K562 (cell line): ENCODE measurements at regions not wholly inside any gene's neighbourhood (a gene's known extent, or its start where the extent isn't known, plus 50 kb on each side); places are given as distances from the start of the nearest gene placed in this dataset.
A peak's percentile ranks its signal among the peaks of the same experiment; 100 is the strongest.

Experiments
- ATAC-seq: fragments of 200-7000 bp; cut with Tn5 transposase; 3 replicates; pipeline ENCODE4 v1.9.1; 2020; ENCODE audit warnings: moderate library complexity
- BruUV-seq: library from RNA; stranded (reverse); fragments of 400-500 nt; replicated peaks from 2 replicates; lab custom pipeline; 2021; lab: Mats Ljungman, UMichigan
- CTCF ChIA-PET: fragments of 300-600 bp; formaldehyde crosslinking; extraction: SDS; loops from one replicate; lab custom pipeline; 2021; ENCODE audit warnings: low intra/inter-chr PET ratio; lab: Yijun Ruan, JAX
- POLR2A ChIA-PET: fragments of 300-600, 350-650 bp; sonication (Branson Sonifier 250); formaldehyde crosslinking; extraction: SDS; loops from one replicate; lab custom pipeline; 2021; ENCODE audit warnings: antibody characterized with exemption, inconsistent platforms; lab: Yijun Ruan, JAX
- DNase-seq, 4 experiments: peaks; one replicate each; pipeline versions ENCODE4 v3.0.0 to v3.0.0-alpha.2; 2011 to 2018; ENCODE audit warnings: low spot score in 3 of 4, mixed read lengths in 3 of 4; ENCODE audit errors: extremely low read depth in 1 of 4
- FAIRE-seq: peaks from 2 replicates; lab custom pipeline; 2011; peaks lifted over from hg19 to GRCh38; lab: Jason Lieb, UNC
- H2AFZ ChIP-seq: 2 replicates; pipeline ENCODE4 v1.6.0; 2011; ENCODE audit warnings: low read depth, low read length, control low read depth, inconsistent platforms
- H3K27ac ChIP-seq: fragments of 200-600 bp; 3 replicates; pipeline ENCODE4 v1.8.0; 2011; ENCODE audit warnings: low read depth, mild to moderate bottlenecking, control low read depth, inconsistent platforms, low read length, moderate library complexity, mixed read lengths; ENCODE audit errors: extremely low read depth
- H3K27me3 ChIP-seq, 2 experiments: fragments of 300-600 bp in 1 of 2; 2 replicates in 1 of 2; 3 replicates in 1 of 2; pipeline versions ENCODE4 v1.6.0 to v1.8.0; 2011; ENCODE audit warnings: inconsistent platforms in 2 of 2, low read length in 2 of 2, mild to moderate bottlenecking in 1 of 2, mixed read lengths in 1 of 2, moderate library complexity in 1 of 2; ENCODE audit not compliant: control insufficient read depth in 2 of 2, insufficient read depth in 2 of 2
- H3K36me3 ChIP-seq: fragments of 300-600 bp; 3 replicates; pipeline ENCODE4 v1.8.0; 2011; ENCODE audit warnings: mild to moderate bottlenecking, low read length, inconsistent platforms; ENCODE audit not compliant: control insufficient read depth, insufficient read depth
- H3K4me1 ChIP-seq, 2 experiments: fragments of 200-600 bp in 1 of 2; replicated peaks in 1 of 2; 2 replicates in 1 of 2; 3 replicates in 1 of 2; pipeline versions ENCODE4 v1.5.1 to v1.8.0; 2011; ENCODE audit warnings: inconsistent platforms in 2 of 2, low read length in 2 of 2, mild to moderate bottlenecking in 1 of 2, mixed read lengths in 1 of 2, moderate library complexity in 1 of 2; ENCODE audit not compliant: control insufficient read depth in 2 of 2, insufficient read depth in 2 of 2
- H3K4me2 ChIP-seq: 2 replicates; pipeline ENCODE4 v1.6.1; 2011; ENCODE audit warnings: low read length, control low read depth, inconsistent platforms, mixed read lengths; ENCODE audit not compliant: insufficient read depth
- H3K4me3 ChIP-seq: fragments of 200-600 bp; sonication (generic), shearing (Covaris generic); 2 replicates; pipeline ENCODE4 v1.5.1; 2016; ENCODE audit warnings: control low read depth, inconsistent platforms
- H3K79me2 ChIP-seq: fragments of 200-600 bp; 3 replicates; pipeline ENCODE4 v1.8.0; 2011; ENCODE audit warnings: low read length, inconsistent platforms; ENCODE audit not compliant: control insufficient read depth, insufficient read depth
- H3K9ac ChIP-seq, 2 experiments: 2 replicates each; pipeline versions ENCODE4 v1.6.0 to v1.6.1; 2011; ENCODE audit warnings: low read depth in 2 of 2, low read length in 2 of 2, control low read depth in 1 of 2, inconsistent platforms in 1 of 2, mild to moderate bottlenecking in 1 of 2, mixed read lengths in 1 of 2; ENCODE audit not compliant: insufficient read depth in 1 of 2
- H3K9me1 ChIP-seq: one replicate; pipeline ENCODE4 v1.6.0; 2011; ENCODE audit warnings: inconsistent platforms, mild to moderate bottlenecking, low read length, moderate library complexity; ENCODE audit not compliant: control insufficient read depth, insufficient read depth
- H3K9me3 ChIP-seq: replicated peaks from 2 replicates; pipeline ENCODE4 v1.5.1; 2011; ENCODE audit warnings: low read depth, low read length, inconsistent platforms; ENCODE audit not compliant: control insufficient read depth, insufficient read depth
- H4K20me1 ChIP-seq: replicated peaks from 2 replicates; pipeline ENCODE4 v1.6.1; 2011; ENCODE audit warnings: low read length, inconsistent platforms, mixed read lengths; ENCODE audit not compliant: control insufficient read depth, insufficient read depth
- ARID3A ChIP-seq: IDR thresholded peaks from 2 replicates; pipeline ENCODE4 v1.6.1; 2012; ENCODE audit warnings: low read depth, low read length, improper control_type of control experiment, borderline replicate concordance
- E2F3 ChIP-seq: fragments of 250-450 bp; sonication (Bioruptor Pico); IDR thresholded peaks from 2 replicates; pipeline ENCODE4 v1.4.0; 2020; ENCODE audit warnings: mild to moderate bottlenecking
- PKNOX1 ChIP-seq: fragments of 450-650 bp; IDR thresholded peaks from 2 replicates; pipeline ENCODE4 v1.6.1; 2016
- RBM25 ChIP-seq: fragments of 200-400 bp; formaldehyde crosslinking; IDR thresholded peaks from 2 replicates; pipeline ENCODE4 v1.6.1; 2018; ENCODE audit warnings: low read length, low read depth, moderate library complexity; ENCODE audit not compliant: severe bottlenecking
- RUNX1 ChIP-seq: sonication (generic); IDR thresholded peaks from 2 replicates; pipeline ENCODE4 v1.6.1; 2016; ENCODE audit warnings: antibody characterized with exemption, low read depth
- ZNF41 ChIP-seq: fragments of 250-450 bp; sonication (Bioruptor Pico); conservative IDR thresholded peaks from 2 replicates; pipeline ENCODE4 v1.4.0; 2020; ENCODE audit warnings: mild to moderate bottlenecking
- WGBS: fragments of 100-300 bp; shearing (Covaris generic); methylation state at CpG from one replicate; pipeline ENCODE4 v1.1.6; 2016; ENCODE audit warnings: low coverage, mixed read lengths; ENCODE audit not compliant: insufficient coverage; ENCODE audit errors: missing lambda C conversion rate; 5-methylcytosine and 5-hydroxymethylcytosine counted together
- in situ Hi-C: fragments of 300-500 bp; cut with MboI; formaldehyde crosslinking; loops from 4 replicates; pipeline ENCODE4 v1.15.0; 2018; ENCODE audit warnings: inconsistent platforms, mixed read lengths
- intact Hi-C: fragments of 100-400 bp; cut with micrococcal nuclease; formaldehyde crosslinking; loops from 2 replicates; pipeline ENCODE4 v1.14.2; 2022
- TF ChIP-seq, protein P1 (sequence below): fragments of 450-650 bp; IDR thresholded peaks from 2 replicates; pipeline ENCODE4 v1.6.1; 2014; ENCODE audit warnings: low read depth, mild to moderate bottlenecking, moderate library complexity, borderline replicate concordance
- TF ChIP-seq, protein P2 (sequence below): fragments of 250-450 bp; sonication (Bioruptor Pico); IDR thresholded peaks from 2 replicates; pipeline ENCODE4 v1.4.0; 2020; ENCODE audit warnings: borderline replicate concordance

DNA sequence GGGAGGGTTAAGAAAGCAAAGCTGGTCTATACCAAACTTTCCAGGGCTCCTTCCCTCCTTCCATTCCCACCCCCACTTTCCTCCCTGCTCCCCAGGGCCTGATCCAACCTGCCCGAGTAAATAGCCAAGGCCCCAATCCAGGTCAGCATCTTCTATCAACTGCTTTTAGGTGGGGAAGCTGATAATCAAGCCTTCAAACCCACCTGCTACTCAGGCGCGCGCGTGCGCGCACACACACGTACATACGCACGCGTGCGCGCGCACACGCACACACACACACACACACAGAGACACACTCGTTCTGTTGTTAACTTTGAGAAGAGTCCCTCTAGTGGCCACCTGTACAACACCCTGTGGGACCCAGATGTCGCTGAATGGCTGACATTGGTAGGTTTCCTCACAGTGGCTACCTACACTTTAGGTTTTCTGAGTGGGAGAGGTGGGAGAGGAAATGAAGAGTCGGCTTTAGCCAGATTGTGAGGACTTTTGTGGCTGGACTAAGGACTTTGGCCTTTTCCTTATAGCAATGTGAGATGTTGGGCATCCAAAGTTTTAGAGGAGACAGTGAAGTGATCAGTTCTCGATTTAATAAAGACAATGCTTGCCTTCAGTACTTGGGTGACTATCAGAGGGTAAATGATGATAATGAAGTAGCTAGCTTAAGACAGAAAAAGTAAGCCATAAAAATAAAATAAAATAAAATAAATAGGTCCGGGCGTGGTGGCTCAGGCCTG lies 179.9 kb upstream of the C2CD4B start (continued):
- TF ChIP-seq ARID3A (no peak), PKNOX1 (no peak)

DNA sequence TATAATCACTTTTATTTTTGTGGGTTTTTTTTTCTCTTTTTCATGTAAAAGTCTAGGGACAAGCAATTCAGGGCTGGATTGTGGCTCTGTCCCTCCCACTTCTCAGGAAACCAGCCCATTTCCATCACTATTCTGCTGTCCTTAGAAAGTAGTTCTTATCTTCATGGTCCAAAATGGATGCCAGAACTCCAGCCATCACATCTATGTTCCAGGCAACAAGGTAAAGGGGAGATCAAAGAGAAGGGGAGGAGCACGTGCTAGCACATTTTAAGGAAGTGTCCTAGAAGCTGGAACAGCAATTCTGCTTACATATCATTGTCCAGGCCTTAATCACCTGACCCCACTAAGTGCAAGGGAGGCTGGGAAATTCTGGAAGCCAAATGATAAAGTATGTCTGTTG lies 181.1 kb upstream of the C2CD4B start:
- no peaks in the 10 kb centered on the region for H3K9me1 ChIP-seq
- in situ Hi-C loops: no loop called here
- 0% methylated on average over 1 of the region's 1 CpG for WGBS
- no peaks in the 10 kb centered on the region for H4K20me1 ChIP-seq
- H3K4me1 ChIP-seq: no peaks in the 10 kb centered on the region
- ChIA-PET POLR2A (no interaction called here), CTCF (no interaction called here)
- no peak overlapping the region for H3K9ac ChIP-seq
- FAIRE-seq (no peak), DNase-seq (no peak), ATAC-seq (no peak)
- no peak overlapping the region for H3K4me2 ChIP-seq
- H2AFZ ChIP-seq: no peak overlapping the region
- intact Hi-C loops: no loop called here
- no peaks in the 10 kb centered on the region for H3K9me3 ChIP-seq
- H3K4me3 ChIP-seq: no peak overlapping the region
- no peaks in the 10 kb centered on the region for H3K79me2 ChIP-seq
- TF ChIP-seq, protein P1, sequence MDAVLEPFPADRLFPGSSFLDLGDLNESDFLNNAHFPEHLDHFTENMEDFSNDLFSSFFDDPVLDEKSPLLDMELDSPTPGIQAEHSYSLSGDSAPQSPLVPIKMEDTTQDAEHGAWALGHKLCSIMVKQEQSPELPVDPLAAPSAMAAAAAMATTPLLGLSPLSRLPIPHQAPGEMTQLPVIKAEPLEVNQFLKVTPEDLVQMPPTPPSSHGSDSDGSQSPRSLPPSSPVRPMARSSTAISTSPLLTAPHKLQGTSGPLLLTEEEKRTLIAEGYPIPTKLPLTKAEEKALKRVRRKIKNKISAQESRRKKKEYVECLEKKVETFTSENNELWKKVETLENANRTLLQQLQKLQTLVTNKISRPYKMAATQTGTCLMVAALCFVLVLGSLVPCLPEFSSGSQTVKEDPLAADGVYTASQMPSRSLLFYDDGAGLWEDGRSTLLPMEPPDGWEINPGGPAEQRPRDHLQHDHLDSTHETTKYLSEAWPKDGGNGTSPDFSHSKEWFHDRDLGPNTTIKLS: no peak
- TF ChIP-seq RUNX1 (no peak), E2F3 (CRISPR knock-in tag) (no peak), RBM25 (peak; percentile 85), ZNF41 (CRISPR knock-in tag) (no peak)
- TF ChIP-seq, protein P2, sequence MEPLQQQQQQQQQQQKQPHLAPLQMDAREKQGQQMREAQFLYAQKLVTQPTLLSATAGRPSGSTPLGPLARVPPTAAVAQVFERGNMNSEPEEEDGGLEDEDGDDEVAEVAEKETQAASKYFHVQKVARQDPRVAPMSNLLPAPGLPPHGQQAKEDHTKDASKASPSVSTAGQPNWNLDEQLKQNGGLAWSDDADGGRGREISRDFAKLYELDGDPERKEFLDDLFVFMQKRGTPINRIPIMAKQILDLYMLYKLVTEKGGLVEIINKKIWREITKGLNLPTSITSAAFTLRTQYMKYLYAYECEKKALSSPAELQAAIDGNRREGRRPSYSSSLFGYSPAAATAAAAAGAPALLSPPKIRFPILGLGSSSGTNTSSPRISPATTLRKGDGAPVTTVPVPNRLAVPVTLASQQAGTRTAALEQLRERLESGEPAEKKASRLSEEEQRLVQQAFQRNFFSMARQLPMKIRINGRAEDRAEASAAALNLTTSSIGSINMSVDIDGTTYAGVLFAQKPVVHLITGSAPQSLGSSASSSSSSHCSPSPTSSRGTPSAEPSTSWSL: no peak
- no peak overlapping the region for H3K27ac ChIP-seq
- no peaks in the 10 kb centered on the region for H3K36me3 ChIP-seq
- no TSS peak for BruUV-seq
- peaks cover 20 to 38% of the 10 kb centered on the region in 2 experiments for H3K27me3 ChIP-seq
